Fibroblast of lung (primary cell): ENCODE measurements at regions not wholly inside any gene's neighbourhood (a gene's known extent, or its start where the extent isn't known, plus 50 kb on each side); places are given as distances from the start of the nearest gene placed in this dataset.

Experiments used
- DNase-seq, 2 donors: peaks; one replicate each; pipeline versions ENCODE4 v3.0.0 to v3.0.0-alpha.2; 2010; ENCODE audit warnings: low read depth in 2 of 2
- H2AFZ ChIP-seq: 2 replicates; pipeline ENCODE4 v1.5.1; 2012; ENCODE audit warnings: low read length, control low read depth, inconsistent platforms
- H3K27ac ChIP-seq: 2 replicates; pipeline ENCODE4 v1.5.1; 2011; ENCODE audit warnings: low read length, control low read depth; ENCODE audit not compliant: insufficient read depth
- H3K27me3 ChIP-seq: 2 replicates; pipeline ENCODE4 v1.5.1; 2011; ENCODE audit warnings: mild to moderate bottlenecking, low read length; ENCODE audit not compliant: control insufficient read depth, insufficient read depth
- H3K36me3 ChIP-seq: 2 replicates; pipeline ENCODE4 v1.5.1; 2011; ENCODE audit warnings: low read length; ENCODE audit not compliant: control insufficient read depth, insufficient read depth
- H3K4me1 ChIP-seq: 2 replicates; pipeline ENCODE4 v1.5.1; 2011; ENCODE audit warnings: low read length; ENCODE audit not compliant: control insufficient read depth, insufficient read depth; ENCODE audit errors: extremely low read depth
- H3K4me2 ChIP-seq: 2 replicates; pipeline ENCODE4 v1.5.1; 2011; ENCODE audit warnings: low read length, control low read depth; ENCODE audit not compliant: insufficient read depth; ENCODE audit errors: extremely low read depth
- H3K4me3 ChIP-seq, 4 experiments: fragments of 200-600 bp in 1 of 4; sonication (generic) in 1 of 4; replicated peaks in 1 of 4; 2 replicates each; pipeline ENCODE4 v1.5.1; 2011 to 2016; ENCODE audit warnings: low read length in 4 of 4, low read depth in 3 of 4, mild to moderate bottlenecking in 3 of 4, control low read depth in 2 of 4, inconsistent platforms in 1 of 4, mixed read lengths in 1 of 4; ENCODE audit not compliant: insufficient read depth in 1 of 4; ENCODE audit errors: control extremely low read depth in 1 of 4
- H3K79me2 ChIP-seq: 2 replicates; pipeline ENCODE4 v1.5.1; 2012; ENCODE audit warnings: mild to moderate bottlenecking, low read length, inconsistent platforms; ENCODE audit not compliant: control insufficient read depth, insufficient read depth
- H3K9ac ChIP-seq: 2 replicates; pipeline ENCODE4 v1.5.1; 2011; ENCODE audit warnings: mild to moderate bottlenecking, low read length, control low read depth; ENCODE audit not compliant: insufficient read depth
- H3K9me3 ChIP-seq: 2 replicates; pipeline ENCODE4 v1.5.1; 2012; ENCODE audit warnings: low read depth, low read length; ENCODE audit not compliant: control insufficient read depth, insufficient read depth
- H4K20me1 ChIP-seq: 2 replicates; pipeline ENCODE4 v1.5.1; 2011; ENCODE audit warnings: low read length; ENCODE audit not compliant: control insufficient read depth, insufficient read depth; ENCODE audit errors: extremely low read depth
- CTCF ChIP-seq, 2 donors: IDR thresholded peaks in 1 of 2; conservative IDR thresholded peaks in 1 of 2; 1 replicate in 1 of 2; 2 replicates in 1 of 2; pipeline ENCODE4 v1.5.1; 2011 to 2012; ENCODE audit warnings: low read length in 2 of 2, control low read depth in 1 of 2, inconsistent platforms in 1 of 2, low read depth in 1 of 2, mild to moderate bottlenecking in 1 of 2
- EZH2 ChIP-seq: IDR thresholded peaks from 2 replicates; pipeline ENCODE4 v1.5.1; 2012; ENCODE audit warnings: low read length, control low read depth, mild to moderate bottlenecking; ENCODE audit errors: missing control alignments

DNA sequence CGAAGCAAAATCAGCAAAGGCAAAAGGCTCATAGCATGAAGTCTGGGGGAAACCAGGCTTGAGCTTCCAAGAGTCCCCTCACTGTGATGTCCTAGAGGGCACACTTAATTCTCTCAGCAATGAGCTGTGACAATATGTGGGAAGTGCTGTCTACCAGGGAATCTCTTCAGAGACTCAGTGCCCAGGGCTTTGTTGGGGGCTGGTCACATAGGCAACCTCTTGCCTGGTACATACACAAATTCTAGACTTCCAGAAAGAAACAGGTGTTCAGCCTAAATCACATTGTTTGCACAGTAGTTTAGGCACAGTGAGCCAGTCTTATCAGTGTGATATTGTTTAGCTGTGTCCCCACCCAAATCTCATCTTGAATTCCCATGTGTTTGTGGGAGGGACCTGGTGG is 400.5 kb downstream of the PRDM2 start:
- H3K9ac ChIP-seq, result no peak overlapping the region
- no peaks in the 10 kb centered on the region for H3K9me3 ChIP-seq
- no peak overlapping the region for H3K4me2 ChIP-seq
- H3K4me3 ChIP-seq, result no peak overlapping the region
- no peak for DNase-seq
- H3K4me1 ChIP-seq, result no peaks in the 10 kb centered on the region
- TF ChIP-seq EZH2, result no peak
- no peak for TF ChIP-seq CTCF (conservative IDR thresholded peaks at IDR 0.05 in 1 of 2, IDR thresholded peaks at IDR 0.05 in 1 of 2; ENCODE audit: low read depth in 1 of 2, low read length in 2 of 2)
- no peaks in the 10 kb centered on the region for H3K79me2 ChIP-seq
- H3K27ac ChIP-seq, result no peak overlapping the region
- no peaks in the 10 kb centered on the region for H3K36me3 ChIP-seq
- H3K27me3 ChIP-seq, result no peaks in the 10 kb centered on the region
- H2AFZ ChIP-seq, result no peak overlapping the region
- no peaks in the 10 kb centered on the region for H4K20me1 ChIP-seq

GRCh38 chr1:14100919-14101318 is 400.9 kb downstream of the PRDM2 start:
- no peaks in the 10 kb centered on the region for H3K27me3 ChIP-seq
- H3K4me2 ChIP-seq, result no peak overlapping the region
- H3K27ac ChIP-seq, result no peak overlapping the region
- no peak for TF ChIP-seq CTCF (conservative IDR thresholded peaks at IDR 0.05 in 1 of 2, IDR thresholded peaks at IDR 0.05 in 1 of 2; ENCODE audit: low read depth in 1 of 2, low read length in 2 of 2)
- TF ChIP-seq EZH2, result no peak
- H3K4me3 ChIP-seq, result no peak overlapping the region
- no peaks in the 10 kb centered on the region for H3K4me1 ChIP-seq
- no peak overlapping the region for H3K9ac ChIP-seq
- H3K9me3 ChIP-seq, result no peaks in the 10 kb centered on the region
- no peaks in the 10 kb centered on the region for H4K20me1 ChIP-seq
- no peaks in the 10 kb centered on the region for H3K79me2 ChIP-seq
- DNase-seq, result no peak
- no peak overlapping the region for H2AFZ ChIP-seq
- no peaks in the 10 kb centered on the region for H3K36me3 ChIP-seq

DNA sequence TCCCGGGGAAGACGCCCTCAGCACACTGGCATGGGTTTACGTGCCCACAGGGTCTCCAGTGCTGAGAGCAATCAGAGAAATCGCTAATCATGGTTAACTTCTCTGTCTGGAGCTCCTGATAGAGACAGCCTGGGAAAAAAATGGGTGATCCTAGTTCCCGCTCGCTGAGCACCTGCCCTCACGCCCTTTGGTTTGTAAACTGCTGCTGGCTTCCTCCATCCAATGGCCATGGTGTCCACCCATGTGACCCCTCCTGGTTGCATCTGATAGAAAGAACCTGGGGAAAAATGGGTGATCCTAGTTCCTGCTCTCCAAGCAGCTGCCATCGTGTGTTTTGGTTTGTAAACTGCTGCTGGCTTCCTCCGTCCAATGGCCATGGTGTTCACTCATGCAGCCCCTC is 402.2 kb downstream of the PRDM2 start:
- Histone ChIP-seq H3K79me2 (no peaks in the 10 kb centered on the region), H3K36me3 (no peaks in the 10 kb centered on the region), H4K20me1 (no peaks in the 10 kb centered on the region), H3K27me3 (no peaks in the 10 kb centered on the region), H3K27ac (no peak overlapping the region), H3K4me1 (no peaks in the 10 kb centered on the region), H3K9me3 (no peaks in the 10 kb centered on the region), H3K4me2 (no peak overlapping the region), H3K9ac (no peak overlapping the region), H2AFZ (no peak overlapping the region), H3K4me3 (no peak overlapping the region)
- no peak for TF ChIP-seq CTCF (conservative IDR thresholded peaks at IDR 0.05 in 1 of 2, IDR thresholded peaks at IDR 0.05 in 1 of 2; ENCODE audit: low read depth in 1 of 2, low read length in 2 of 2)
- no peak for TF ChIP-seq EZH2
- DNase-seq, result no peak
